ENCODE measurements at regions not wholly inside any gene's neighbourhood (a gene's known extent, or its start where the extent isn't known, plus 50 kb on each side); places are given as distances from the start of the nearest gene placed in this dataset.

DNA sequence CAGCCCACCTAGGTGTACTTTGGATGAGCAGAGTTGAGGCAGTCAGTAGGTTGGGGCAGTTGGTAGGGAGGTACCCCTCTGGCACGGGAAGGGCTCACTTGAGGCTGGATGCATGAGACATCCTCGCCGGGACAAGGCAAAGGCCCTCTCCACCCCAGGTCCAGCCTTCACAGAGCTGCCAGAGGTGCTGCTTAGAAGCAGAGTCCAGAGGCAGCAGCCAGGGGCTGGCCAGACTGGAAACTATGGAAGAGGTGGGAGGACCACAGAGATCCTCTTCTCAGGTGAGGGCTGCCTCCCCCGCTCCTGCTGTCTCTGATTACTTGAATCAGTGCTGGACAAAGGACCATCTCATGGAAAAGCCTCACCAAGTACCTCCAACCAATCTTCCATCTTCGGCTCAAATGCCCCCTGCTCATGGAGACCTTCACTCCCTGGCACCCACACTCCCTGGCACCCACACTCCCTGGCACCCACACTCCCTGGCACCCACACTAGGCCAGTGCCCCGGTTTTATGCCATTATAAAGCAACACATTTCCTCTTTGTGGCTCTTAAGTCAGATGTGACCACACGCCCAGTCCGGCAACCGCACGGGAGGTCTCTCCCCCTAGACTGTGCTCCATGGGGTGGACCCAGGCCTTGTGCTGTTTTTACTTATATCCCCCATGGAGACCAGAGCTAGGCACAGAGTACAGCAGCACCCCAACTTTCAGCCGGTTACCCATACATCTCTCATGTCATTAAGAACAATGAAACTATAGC lies 100.1 kb downstream of the YTHDF1 start:
- no peak overlapping the region for H2AFZ ChIP-seq (ENCODE audit: low read length, unreplicated experiment)
- H3K4me1 ChIP-seq (ENCODE audit: control insufficient read depth, insufficient read depth, low read length, unreplicated experiment), result no peaks in the 10 kb centered on the region
- H3K79me2 ChIP-seq (ENCODE audit: control insufficient read depth, insufficient read depth, low read length, unreplicated experiment), result no peaks in the 10 kb centered on the region
- no peak overlapping the region for H3K27ac ChIP-seq (ENCODE audit: low read depth, low read length)
- H3K4me3 ChIP-seq (ENCODE audit: low read depth, low read length), result no peak overlapping the region
- no peaks in the 10 kb centered on the region for H3K36me3 ChIP-seq (ENCODE audit: insufficient read depth, low read length)
- H3K27me3 ChIP-seq (ENCODE audit: insufficient read depth, low read length), result peaks cover 69% of the 10 kb centered on the region

DNA sequence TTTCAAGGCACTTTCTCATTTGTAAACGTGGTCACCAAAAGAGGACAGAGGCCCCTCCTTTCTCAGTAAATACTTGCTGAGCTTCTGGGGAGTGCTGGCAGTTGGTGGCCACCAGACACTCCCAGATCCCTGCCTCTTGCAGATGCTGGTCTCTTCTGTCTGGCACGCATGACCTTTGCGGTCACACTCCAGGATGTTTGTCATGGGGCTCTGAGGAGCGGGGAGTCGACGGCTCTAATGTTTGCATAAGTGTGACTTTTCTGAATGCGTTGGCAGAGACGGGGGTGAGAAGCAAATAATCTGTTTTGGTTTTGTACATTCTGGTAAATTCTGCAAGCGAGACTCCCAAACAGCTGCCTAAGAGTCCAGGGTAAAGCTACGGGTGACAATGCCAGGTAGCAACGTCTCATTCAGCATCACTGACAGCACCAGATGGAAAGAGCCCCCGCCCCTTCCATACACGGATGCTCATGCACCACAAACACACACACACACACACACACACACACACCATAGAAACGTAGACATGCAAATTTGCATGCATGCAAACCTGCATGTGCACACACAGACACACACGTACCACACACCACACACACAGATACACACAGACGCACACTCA lies 101.1 kb downstream of the YTHDF1 start:
- Histone ChIP-seq H3K4me1 (ENCODE audit: control insufficient read depth, insufficient read depth, low read length, unreplicated experiment) (no peaks in the 10 kb centered on the region), H3K4me3 (ENCODE audit: low read depth, low read length) (no peak overlapping the region), H3K79me2 (ENCODE audit: control insufficient read depth, insufficient read depth, low read length, unreplicated experiment) (no peaks in the 10 kb centered on the region), H2AFZ (ENCODE audit: low read length, unreplicated experiment) (no peak overlapping the region), H3K27ac (ENCODE audit: low read depth, low read length) (no peak overlapping the region), H3K36me3 (ENCODE audit: insufficient read depth, low read length) (no peaks in the 10 kb centered on the region), H3K27me3 (ENCODE audit: insufficient read depth, low read length) (peaks cover 80% of the 10 kb centered on the region)

DNA sequence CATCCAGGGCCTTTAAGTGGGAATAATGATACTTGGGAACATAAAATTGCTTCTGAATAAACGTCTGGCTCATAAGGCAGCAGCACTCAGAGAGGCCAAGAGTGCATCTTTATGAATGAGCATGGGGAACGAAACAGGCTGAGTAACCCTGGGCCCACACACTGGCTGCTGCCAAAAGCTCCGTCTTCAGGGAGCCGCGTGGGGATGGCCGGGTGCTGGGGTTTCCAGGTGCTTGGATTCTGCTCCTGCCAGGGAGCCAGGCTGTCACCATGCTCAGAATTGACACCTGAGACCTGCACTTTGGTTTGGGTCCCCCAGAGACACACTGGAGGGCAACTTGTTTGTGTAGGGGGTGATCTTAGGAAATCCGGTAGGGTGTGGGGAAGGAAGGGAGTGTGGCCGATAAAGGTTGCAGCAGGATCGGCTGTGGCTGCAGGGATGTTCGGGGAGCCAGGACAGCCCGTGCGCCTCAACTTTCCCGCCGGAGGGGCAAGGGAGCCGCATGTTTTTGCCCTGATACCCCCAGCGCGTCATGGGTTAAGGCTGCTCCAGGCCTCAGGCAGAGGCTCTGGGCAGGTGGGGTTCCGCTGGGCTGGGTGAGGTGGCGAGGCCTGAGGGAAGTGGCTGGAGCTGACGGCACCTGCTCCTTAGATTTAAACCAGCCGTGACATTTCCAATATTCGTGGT lies 101.8 kb downstream of the YTHDF1 start:
- Histone ChIP-seq H3K27me3 (ENCODE audit: insufficient read depth, low read length) (peaks cover 83% of the 10 kb centered on the region), H3K36me3 (ENCODE audit: insufficient read depth, low read length) (no peaks in the 10 kb centered on the region), H3K27ac (ENCODE audit: low read depth, low read length) (no peak overlapping the region)

DNA sequence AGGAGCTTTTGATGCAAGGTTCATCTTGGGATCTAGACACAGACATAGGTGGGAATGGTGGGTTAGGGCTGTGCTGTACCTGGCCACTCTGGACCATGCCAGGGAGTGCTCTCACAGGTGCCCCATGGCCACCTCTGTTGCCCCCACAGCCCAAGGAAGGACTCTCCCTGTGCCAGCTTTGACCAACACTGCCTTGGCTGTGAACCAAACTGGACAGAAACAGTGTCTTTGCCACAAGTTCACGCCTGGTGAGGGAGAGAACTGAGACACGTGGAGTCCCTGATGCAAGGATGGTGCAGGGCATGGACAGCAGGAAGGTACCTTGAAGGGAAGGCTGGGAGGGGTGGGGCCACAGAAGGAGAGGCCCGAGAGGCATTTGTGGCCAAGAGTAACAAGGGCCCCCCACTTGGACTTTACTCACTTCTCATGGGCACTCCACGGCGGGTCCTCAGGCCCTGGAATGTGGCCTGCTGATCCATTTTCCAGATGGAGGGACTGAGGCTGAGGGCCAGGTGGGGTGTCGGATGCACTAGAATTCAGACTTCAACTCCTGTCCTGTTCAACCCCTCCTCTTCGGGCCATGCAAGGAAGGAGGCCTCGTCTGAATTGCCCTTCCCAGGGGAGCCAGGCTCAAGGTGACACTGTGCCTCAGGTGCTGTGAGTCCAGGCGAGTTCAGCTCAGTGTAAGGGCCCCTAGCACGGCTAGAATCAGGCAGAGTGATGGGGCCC lies 103.3 kb downstream of the YTHDF1 start:
- Histone ChIP-seq H3K27me3 (ENCODE audit: insufficient read depth, low read length) (peaks cover 77% of the 10 kb centered on the region), H3K4me3 (ENCODE audit: low read depth, low read length) (no peak overlapping the region), H3K36me3 (ENCODE audit: insufficient read depth, low read length) (no peaks in the 10 kb centered on the region), H2AFZ (ENCODE audit: low read length, unreplicated experiment) (no peak overlapping the region), H3K4me1 (ENCODE audit: control insufficient read depth, insufficient read depth, low read length, unreplicated experiment) (no peaks in the 10 kb centered on the region), H3K27ac (ENCODE audit: low read depth, low read length) (no peak overlapping the region), H3K79me2 (ENCODE audit: control insufficient read depth, insufficient read depth, low read length, unreplicated experiment) (no peaks in the 10 kb centered on the region)

More for the DNA sequence above, 101.8 kb downstream of the YTHDF1 start:
- Histone ChIP-seq H3K4me3 (ENCODE audit: low read depth, low read length) (no peak overlapping the region), H2AFZ (ENCODE audit: low read length, unreplicated experiment) (no peak overlapping the region), H3K79me2 (ENCODE audit: control insufficient read depth, insufficient read depth, low read length, unreplicated experiment) (no peaks in the 10 kb centered on the region), H3K4me1 (ENCODE audit: control insufficient read depth, insufficient read depth, low read length, unreplicated experiment) (no peaks in the 10 kb centered on the region)

DNA sequence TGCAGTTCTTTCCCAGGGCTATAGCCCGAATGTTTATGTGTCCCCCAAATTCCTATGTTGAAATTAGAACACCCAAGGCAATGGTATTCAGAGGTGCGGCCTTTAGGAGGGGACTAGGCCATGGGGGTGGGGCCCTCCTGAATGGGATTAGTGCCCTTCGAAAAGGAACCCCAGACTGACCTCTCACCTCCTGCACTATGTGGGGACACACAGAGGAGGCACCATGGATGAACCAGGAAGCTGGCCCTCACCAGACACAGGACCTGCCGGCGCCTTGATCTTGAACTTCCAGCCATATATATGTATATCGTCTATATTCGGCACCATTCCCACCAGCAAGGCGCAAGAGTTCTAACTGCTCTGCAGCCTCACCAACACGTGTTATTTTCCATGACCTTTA lies 101.5 kb upstream of the BHLHE23 start:
- no peak overlapping the region for H2AFZ ChIP-seq (ENCODE audit: low read length, unreplicated experiment)
- no peaks in the 10 kb centered on the region for H3K4me1 ChIP-seq (ENCODE audit: control insufficient read depth, insufficient read depth, low read length, unreplicated experiment)
- peaks cover 37% of the 10 kb centered on the region for H3K27me3 ChIP-seq (ENCODE audit: insufficient read depth, low read length)

DNA sequence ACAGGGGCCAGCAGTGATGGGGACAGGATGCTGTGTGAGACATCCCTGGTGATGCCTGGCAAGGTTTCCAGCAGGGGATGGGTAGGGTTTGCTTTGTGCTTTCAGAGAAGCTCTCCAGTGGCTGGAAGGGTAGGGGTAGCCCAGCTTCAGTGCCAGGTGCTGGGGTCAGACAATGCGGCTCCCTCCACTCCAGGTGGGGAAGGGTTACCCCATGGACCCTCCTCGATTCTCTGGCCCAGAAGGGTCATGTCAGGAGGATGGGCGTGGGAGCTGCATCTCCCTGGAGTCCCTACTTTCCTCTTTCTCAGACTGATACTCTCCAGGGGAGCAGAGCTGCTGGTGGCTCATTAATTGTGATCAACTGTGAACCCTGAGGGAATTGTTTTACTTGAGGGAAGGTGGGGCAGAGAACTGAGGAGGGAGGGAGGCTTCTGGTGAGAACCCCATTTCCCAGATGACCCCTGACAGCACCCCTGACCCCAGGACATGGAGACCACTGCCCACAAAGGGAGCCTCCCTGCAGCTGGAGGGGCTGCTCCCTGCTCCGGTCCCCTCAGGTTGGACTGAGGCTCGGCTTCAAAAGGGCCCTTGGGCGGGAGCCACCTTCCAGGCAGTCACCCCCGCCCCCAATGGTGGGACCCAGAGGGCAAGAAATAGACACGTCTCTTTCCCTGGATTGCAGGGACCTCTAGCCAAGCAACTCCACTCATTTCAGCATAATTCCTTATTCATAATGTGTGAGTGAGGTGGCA lies 100.9 kb upstream of the BHLHE23 start:
- no peak overlapping the region for H3K27ac ChIP-seq (ENCODE audit: low read depth, low read length)
- H2AFZ ChIP-seq (ENCODE audit: low read length, unreplicated experiment), result no peak overlapping the region
- no peaks in the 10 kb centered on the region for H3K79me2 ChIP-seq (ENCODE audit: control insufficient read depth, insufficient read depth, low read length, unreplicated experiment)
- no peaks in the 10 kb centered on the region for H3K36me3 ChIP-seq (ENCODE audit: insufficient read depth, low read length)
- no peak overlapping the region for H3K4me3 ChIP-seq (ENCODE audit: low read depth, low read length)
- H3K27me3 ChIP-seq (ENCODE audit: insufficient read depth, low read length), result peaks cover 31% of the 10 kb centered on the region
- no peaks in the 10 kb centered on the region for H3K4me1 ChIP-seq (ENCODE audit: control insufficient read depth, insufficient read depth, low read length, unreplicated experiment)

More for the DNA sequence above, 101.5 kb upstream of the BHLHE23 start:
- H3K79me2 ChIP-seq (ENCODE audit: control insufficient read depth, insufficient read depth, low read length, unreplicated experiment), result no peaks in the 10 kb centered on the region
- no peak overlapping the region for H3K27ac ChIP-seq (ENCODE audit: low read depth, low read length)
- no peak overlapping the region for H3K4me3 ChIP-seq (ENCODE audit: low read depth, low read length)
- H3K36me3 ChIP-seq (ENCODE audit: insufficient read depth, low read length), result no peaks in the 10 kb centered on the region

DNA sequence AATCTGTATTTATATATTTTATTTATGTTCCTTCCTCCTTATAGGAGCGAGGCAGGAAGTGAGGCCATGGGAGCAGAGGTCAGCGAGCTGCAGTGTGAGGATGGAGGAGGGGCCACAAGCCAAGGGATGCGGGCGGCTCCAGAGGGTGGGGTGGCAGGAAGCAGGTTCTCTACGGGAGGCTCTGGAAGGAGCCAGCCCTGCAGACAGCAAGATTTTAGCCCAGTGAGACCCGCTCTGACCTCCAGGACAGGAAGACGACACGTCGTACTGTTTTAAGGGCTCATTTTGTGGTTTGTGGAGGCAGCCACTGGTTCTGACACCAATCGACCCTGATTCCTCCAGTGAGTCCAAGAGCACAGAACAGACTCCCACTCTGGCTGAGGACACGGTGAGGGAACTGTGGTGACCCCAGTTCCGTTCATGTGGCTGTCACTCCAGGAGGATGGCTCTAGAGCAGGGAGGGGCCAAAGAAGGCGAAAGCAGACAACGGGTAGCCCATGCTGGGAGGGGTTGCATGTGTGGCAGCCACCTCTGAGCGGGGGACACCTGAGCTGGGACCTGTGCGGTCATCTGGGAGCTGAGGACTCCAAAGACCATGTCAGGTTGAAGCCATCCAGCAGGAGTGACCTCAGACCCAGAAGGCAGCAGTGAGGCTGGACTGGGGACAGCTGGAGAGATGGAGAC lies 100.1 kb upstream of the BHLHE23 start:
- Histone ChIP-seq H3K4me1 (ENCODE audit: control insufficient read depth, insufficient read depth, low read length, unreplicated experiment) (no peaks in the 10 kb centered on the region), H3K36me3 (ENCODE audit: insufficient read depth, low read length) (no peaks in the 10 kb centered on the region), H3K27ac (ENCODE audit: low read depth, low read length) (no peak overlapping the region), H3K27me3 (ENCODE audit: insufficient read depth, low read length) (peaks cover 25% of the 10 kb centered on the region), H3K4me3 (ENCODE audit: low read depth, low read length) (no peak overlapping the region), H3K79me2 (ENCODE audit: control insufficient read depth, insufficient read depth, low read length, unreplicated experiment) (no peaks in the 10 kb centered on the region), H2AFZ (ENCODE audit: low read length, unreplicated experiment) (no peak overlapping the region)

DNA sequence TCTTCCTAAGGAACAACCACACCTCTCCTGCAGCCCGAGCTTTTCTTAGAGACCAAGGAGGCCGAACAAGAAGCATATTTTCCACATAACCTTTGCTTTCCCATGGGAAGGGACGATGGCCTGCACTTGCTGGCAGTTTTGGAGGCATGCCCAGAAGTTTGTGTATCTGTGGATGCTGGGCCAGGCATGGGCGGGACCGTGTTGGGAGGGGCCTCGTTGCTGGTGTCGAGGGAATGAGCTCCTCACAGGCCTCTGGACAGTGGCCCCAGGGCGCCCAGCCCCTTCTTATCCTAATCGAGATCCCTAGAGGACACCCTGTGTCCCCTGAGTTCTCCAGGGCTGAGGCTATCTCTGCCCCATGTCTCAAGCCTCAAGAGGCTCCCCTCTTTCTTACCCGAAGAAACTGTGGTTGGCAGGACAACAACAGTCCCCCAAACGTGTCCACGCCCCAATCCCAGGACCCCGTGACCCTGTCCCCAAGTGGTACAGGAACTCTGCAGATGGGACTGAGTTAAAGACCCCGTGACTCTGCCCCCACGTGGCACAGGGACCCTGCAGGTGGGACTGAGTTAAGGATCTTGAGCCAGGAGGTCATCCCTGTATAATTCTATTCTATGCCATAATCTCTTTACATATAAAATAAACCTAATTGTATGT lies 99.5 kb upstream of the BHLHE23 start:
- Histone ChIP-seq H3K4me1 (ENCODE audit: control insufficient read depth, insufficient read depth, low read length, unreplicated experiment) (no peaks in the 10 kb centered on the region), H3K36me3 (ENCODE audit: insufficient read depth, low read length) (no peaks in the 10 kb centered on the region), H3K79me2 (ENCODE audit: control insufficient read depth, insufficient read depth, low read length, unreplicated experiment) (no peaks in the 10 kb centered on the region), H3K27ac (ENCODE audit: low read depth, low read length) (no peak overlapping the region), H3K27me3 (ENCODE audit: insufficient read depth, low read length) (peaks cover 20% of the 10 kb centered on the region), H2AFZ (ENCODE audit: low read length, unreplicated experiment) (no peak overlapping the region), H3K4me3 (ENCODE audit: low read depth, low read length) (no peak overlapping the region)

DNA sequence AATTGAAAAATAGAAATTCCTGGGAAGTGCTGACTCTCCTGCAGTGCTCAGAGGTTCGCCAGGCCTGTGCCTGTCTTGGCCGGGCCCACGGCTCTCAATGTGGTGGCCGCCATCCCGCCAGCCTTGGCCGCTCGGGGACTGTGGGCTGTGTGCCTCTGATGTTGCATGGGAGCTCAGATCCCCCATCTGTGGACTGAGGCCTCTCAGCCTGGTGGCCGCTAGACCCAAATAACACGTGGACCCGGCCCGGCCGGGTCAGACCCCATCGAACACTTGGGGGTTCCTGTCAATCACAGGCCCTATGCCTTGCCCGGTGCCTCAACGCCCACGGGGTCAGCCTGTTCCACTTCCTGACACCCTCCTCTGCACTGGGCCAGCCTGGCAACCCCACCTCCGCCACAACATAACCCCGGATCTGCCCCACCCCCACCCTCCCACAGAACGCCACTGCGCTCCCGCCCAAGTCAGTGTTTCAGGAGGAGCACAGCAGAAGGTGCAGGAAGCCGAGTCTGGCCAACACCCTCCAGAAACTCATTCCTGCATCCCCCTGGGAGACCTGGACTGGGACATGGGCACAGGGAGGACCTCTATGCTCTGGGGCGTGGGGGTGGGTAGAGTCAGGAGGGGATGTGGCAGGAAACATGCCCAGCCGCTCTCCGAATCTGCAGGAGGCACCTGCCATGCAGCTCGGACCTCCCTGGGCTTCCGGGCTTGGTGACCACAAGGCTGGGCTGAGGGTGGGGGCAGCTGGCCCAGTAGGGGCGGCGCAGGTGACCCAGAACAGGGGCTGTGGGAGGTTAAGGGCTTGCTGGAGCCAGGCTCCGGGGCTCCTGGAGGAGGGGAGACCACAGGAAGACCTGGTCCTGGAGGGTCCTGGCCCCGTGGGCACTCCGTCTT lies 98.7 kb upstream of the BHLHE23 start:
- Histone ChIP-seq H3K4me1 (ENCODE audit: control insufficient read depth, insufficient read depth, low read length, unreplicated experiment) (no peaks in the 10 kb centered on the region), H2AFZ (ENCODE audit: low read length, unreplicated experiment) (no peak overlapping the region), H3K27me3 (ENCODE audit: insufficient read depth, low read length) (peaks cover 17% of the 10 kb centered on the region), H3K36me3 (ENCODE audit: insufficient read depth, low read length) (no peaks in the 10 kb centered on the region), H3K27ac (ENCODE audit: low read depth, low read length) (no peak overlapping the region), H3K79me2 (ENCODE audit: control insufficient read depth, insufficient read depth, low read length, unreplicated experiment) (no peaks in the 10 kb centered on the region), H3K4me3 (ENCODE audit: low read depth, low read length) (no peak overlapping the region)

Measured in ACC112 (cell line).